ENCODE measurements at regions not wholly inside any gene's neighbourhood (a gene's known extent, or its start where the extent isn't known, plus 50 kb on each side); places are given as distances from the start of the nearest gene placed in this dataset.

DNA sequence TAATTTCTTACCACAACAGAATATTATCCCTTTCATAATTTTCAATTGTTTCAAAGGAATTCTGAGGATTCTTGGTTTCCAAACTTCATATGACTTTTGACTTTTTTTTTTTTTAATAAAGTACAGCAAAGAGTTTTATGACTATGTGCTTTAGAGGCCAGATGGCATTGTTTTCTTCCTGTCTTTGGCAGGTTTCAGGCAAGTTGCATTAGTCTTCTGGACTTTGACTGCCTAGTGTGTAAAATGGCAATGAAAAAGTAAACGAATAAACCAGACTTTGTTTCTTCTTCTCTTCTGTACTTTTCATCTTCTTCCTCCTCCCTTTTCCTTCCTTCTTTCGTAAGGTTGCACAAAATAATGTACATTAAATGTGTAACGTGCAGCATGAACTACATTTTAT lies 172.6 kb upstream of the RBFOX1 start:
- H3K9me3 ChIP-seq, result no peaks in the 10 kb centered on the region
- H3K36me3 ChIP-seq, result no peaks in the 10 kb centered on the region
- no peaks in the 10 kb centered on the region for H3K4me1 ChIP-seq
- TF ChIP-seq POLR2AphosphoS5 (IDR thresholded peaks at IDR 0.05) (no peak), POLR2A (IDR thresholded peaks at IDR 0.05) (no peak), EP300 (IDR thresholded peaks at IDR 0.05; ENCODE audit: low read depth) (no peak)
- TF ChIP-seq, protein P1, sequence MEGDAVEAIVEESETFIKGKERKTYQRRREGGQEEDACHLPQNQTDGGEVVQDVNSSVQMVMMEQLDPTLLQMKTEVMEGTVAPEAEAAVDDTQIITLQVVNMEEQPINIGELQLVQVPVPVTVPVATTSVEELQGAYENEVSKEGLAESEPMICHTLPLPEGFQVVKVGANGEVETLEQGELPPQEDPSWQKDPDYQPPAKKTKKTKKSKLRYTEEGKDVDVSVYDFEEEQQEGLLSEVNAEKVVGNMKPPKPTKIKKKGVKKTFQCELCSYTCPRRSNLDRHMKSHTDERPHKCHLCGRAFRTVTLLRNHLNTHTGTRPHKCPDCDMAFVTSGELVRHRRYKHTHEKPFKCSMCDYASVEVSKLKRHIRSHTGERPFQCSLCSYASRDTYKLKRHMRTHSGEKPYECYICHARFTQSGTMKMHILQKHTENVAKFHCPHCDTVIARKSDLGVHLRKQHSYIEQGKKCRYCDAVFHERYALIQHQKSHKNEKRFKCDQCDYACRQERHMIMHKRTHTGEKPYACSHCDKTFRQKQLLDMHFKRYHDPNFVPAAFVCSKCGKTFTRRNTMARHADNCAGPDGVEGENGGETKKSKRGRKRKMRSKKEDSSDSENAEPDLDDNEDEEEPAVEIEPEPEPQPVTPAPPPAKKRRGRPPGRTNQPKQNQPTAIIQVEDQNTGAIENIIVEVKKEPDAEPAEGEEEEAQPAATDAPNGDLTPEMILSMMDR (IDR thresholded peaks at IDR 0.05), result no peak
- no peak for DNase-seq
- intact Hi-C loops (cut with DNase I; ENCODE audit: low total_unique reads), result no loop called here
- WGBS, 2 donors (ENCODE audit: low coverage in 1 of 2), result 43 to 50% methylated on average over 3 of the region's 3 CpGs
- H3K27ac ChIP-seq, result no peak overlapping the region
- no peaks in the 10 kb centered on the region for H3K27me3 ChIP-seq
- in situ Hi-C loops (cut with MboI; ENCODE audit: low pct_ligation_motif_present in 1 of 4, low pct_unique_long_range_greater_than_20kb in 1 of 4, low sequenced_read_pairs in 3 of 4), result no loop called here
- H3K4me3 ChIP-seq, result no peak overlapping the region

DNA sequence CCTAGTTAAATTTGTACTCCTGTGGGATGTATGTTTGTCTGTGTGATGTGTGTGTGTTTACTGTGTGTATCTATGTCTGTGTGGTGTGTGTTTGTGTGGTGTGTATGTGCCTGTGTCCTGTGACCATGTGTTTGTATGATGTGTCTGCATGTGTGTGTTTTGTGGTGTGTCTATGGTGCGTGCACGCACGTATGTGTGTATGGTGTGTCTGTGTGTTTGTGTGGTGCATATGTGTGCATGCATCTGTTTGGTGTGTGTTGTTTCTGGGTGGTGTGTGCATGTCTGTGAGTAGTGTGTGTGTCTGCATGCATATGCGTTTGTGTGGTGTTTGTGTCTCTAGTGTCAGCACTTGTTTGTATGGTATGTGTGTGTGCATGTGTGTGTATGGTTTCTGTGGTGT lies 174.2 kb upstream of the RBFOX1 start:
- no peaks in the 10 kb centered on the region for H3K36me3 ChIP-seq
- H3K4me3 ChIP-seq, result no peak overlapping the region
- in situ Hi-C loops (cut with MboI; ENCODE audit: low pct_ligation_motif_present in 1 of 4, low pct_unique_long_range_greater_than_20kb in 1 of 4, low sequenced_read_pairs in 3 of 4), result no loop called here
- H3K27me3 ChIP-seq, result no peaks in the 10 kb centered on the region
- no peaks in the 10 kb centered on the region for H3K9me3 ChIP-seq
- 86% methylated on average over 4 of the region's 4 CpGs; no CpG with 5 or more reads in 1 of the 2 donors for WGBS, 2 donors (ENCODE audit: low coverage in 1 of 2)
- intact Hi-C loops (cut with DNase I; ENCODE audit: low total_unique reads), result no loop called here
- no peaks in the 10 kb centered on the region for H3K4me1 ChIP-seq
- TF ChIP-seq, protein P1 (IDR thresholded peaks at IDR 0.05), result no peak
- no peak for TF ChIP-seq EP300 (IDR thresholded peaks at IDR 0.05; ENCODE audit: low read depth)
- no peak for TF ChIP-seq POLR2AphosphoS5 (IDR thresholded peaks at IDR 0.05)
- no peak for TF ChIP-seq POLR2A (IDR thresholded peaks at IDR 0.05)
- no peak for DNase-seq
- no peak overlapping the region for H3K27ac ChIP-seq

DNA sequence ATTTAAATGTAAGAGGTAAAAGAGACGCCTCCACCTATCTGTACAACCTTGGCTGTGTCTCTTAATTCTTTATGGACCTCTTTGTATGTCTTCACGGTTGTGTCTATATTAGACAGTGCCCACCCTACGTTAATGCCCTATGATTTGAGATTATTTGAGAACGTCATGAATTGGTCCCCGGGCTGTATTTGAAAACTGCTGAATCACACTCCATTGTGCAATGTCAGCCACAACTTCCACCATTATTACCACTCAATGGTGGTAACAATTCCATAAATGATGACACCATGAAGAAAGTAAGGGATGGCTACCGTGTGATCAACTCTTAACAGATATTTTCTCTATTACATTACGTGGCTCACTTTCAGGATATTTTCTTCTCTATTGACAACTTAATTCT lies 182.4 kb upstream of the RBFOX1 start:
- H3K27me3 ChIP-seq, result no peaks in the 10 kb centered on the region
- no peaks in the 10 kb centered on the region for H3K4me1 ChIP-seq
- in situ Hi-C loops (cut with MboI; ENCODE audit: low pct_ligation_motif_present in 1 of 4, low pct_unique_long_range_greater_than_20kb in 1 of 4, low sequenced_read_pairs in 3 of 4), result no loop called here
- H3K36me3 ChIP-seq, result no peaks in the 10 kb centered on the region
- H3K4me3 ChIP-seq, result no peak overlapping the region
- no peak for DNase-seq
- intact Hi-C loops (cut with DNase I; ENCODE audit: low total_unique reads), result no loop called here
- TF ChIP-seq, protein P1 (IDR thresholded peaks at IDR 0.05), result no peak
- TF ChIP-seq EP300 (IDR thresholded peaks at IDR 0.05; ENCODE audit: low read depth) (no peak), POLR2A (IDR thresholded peaks at IDR 0.05) (no peak), POLR2AphosphoS5 (IDR thresholded peaks at IDR 0.05) (no peak)
- no peak overlapping the region for H3K27ac ChIP-seq
- WGBS, 2 donors (ENCODE audit: low coverage in 1 of 2), result 66 to 75% methylated on average over 7 of the region's 7 CpGs
- peaks cover 0 to 5% of the 10 kb centered on the region in 2 donors for H3K9me3 ChIP-seq

DNA sequence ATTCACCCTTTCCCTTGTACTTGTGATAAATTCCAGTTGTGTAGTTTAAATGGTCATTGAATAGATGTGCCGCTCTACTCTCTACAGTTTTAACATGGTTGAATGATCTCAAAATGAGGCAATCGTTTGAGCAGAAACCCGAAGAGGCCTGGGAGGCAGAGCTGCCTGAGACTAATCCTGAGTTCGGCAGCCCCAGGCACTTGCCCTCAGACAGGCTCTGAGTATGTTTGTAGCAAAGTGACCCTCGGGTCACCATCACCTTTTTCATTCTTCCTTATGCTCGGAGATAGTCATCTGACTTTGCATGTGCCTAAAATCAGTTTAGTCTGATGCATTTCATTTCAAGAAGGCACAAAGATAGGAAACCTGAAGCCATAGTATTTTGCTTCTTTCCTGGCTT lies 184.0 kb upstream of the RBFOX1 start:
- intact Hi-C loops (cut with DNase I; ENCODE audit: low total_unique reads) (no loop called here), in situ Hi-C loops (cut with MboI; ENCODE audit: low pct_ligation_motif_present in 1 of 4, low pct_unique_long_range_greater_than_20kb in 1 of 4, low sequenced_read_pairs in 3 of 4) (no loop called here)
- H3K27me3 ChIP-seq, result no peaks in the 10 kb centered on the region
- TF ChIP-seq POLR2A (IDR thresholded peaks at IDR 0.05) (no peak), EP300 (IDR thresholded peaks at IDR 0.05; ENCODE audit: low read depth) (no peak), POLR2AphosphoS5 (IDR thresholded peaks at IDR 0.05) (no peak)
- TF ChIP-seq, protein P1 (IDR thresholded peaks at IDR 0.05), result no peak
- no peaks in the 10 kb centered on the region for H3K36me3 ChIP-seq
- DNase-seq, result no peak
- no peak overlapping the region for H3K4me3 ChIP-seq
- peaks cover 0 to 5% of the 10 kb centered on the region in 2 donors for H3K9me3 ChIP-seq
- no peak overlapping the region for H3K27ac ChIP-seq
- no peaks in the 10 kb centered on the region for H3K4me1 ChIP-seq
- WGBS, 2 donors (ENCODE audit: low coverage in 1 of 2), result 66 to 78% methylated on average over 3 to 6 of the region's 6 CpGs

All from transverse colon (tissue), 4 donors.